ENCODE measurements at regions not wholly inside any gene's neighbourhood (a gene's known extent, or its start where the extent isn't known, plus 50 kb on each side); places are given as distances from the start of the nearest gene placed in this dataset.

GRCh38 chrX:10083809-10084208, 73.0 kb upstream of the CLCN4 start:
- no peaks in the 10 kb centered on the region for H3K27me3 ChIP-seq
- peaks cover 23% of the 10 kb centered on the region for H3K4me1 ChIP-seq
- H3K9me3 ChIP-seq = no peaks in the 10 kb centered on the region
- TF ChIP-seq POLR2AphosphoS5 (IDR thresholded peaks at IDR 0.05; ENCODE audit: insufficient read depth in 1 of 2, low read depth in 1 of 2) = no peak
- no peak for TF ChIP-seq POLR2A (IDR thresholded peaks at IDR 0.05)
- TF ChIP-seq CTCF (IDR thresholded peaks at IDR 0.05) = no peak
- H3K27ac ChIP-seq = peak overlapping the region; percentile 71
- H3K36me3 ChIP-seq = peaks cover 0 to 4% of the 10 kb centered on the region in 2 donors
- intact Hi-C loops (cut with DNase I) = no loop called here
- no peak overlapping the region for H3K4me3 ChIP-seq
- DNase-seq (ENCODE audit: extremely low spot score in 2 of 2) = no peak

- Histone ChIP-seq H3K36me3 (no peaks in the 10 kb centered on the region), H3K9me3 (no peaks in the 10 kb centered on the region), H3K4me3 (no peak overlapping the region), H3K27me3 (no peaks in the 10 kb centered on the region), H3K27ac (no peak overlapping the region), H3K4me1 (peaks cover 33% of the 10 kb centered on the region)
- TF ChIP-seq CTCF (IDR thresholded peaks at IDR 0.05) = no peak
- no peak for TF ChIP-seq POLR2A (IDR thresholded peaks at IDR 0.05)
- no peak for TF ChIP-seq POLR2AphosphoS5 (IDR thresholded peaks at IDR 0.05; ENCODE audit: insufficient read depth in 1 of 2, low read depth in 1 of 2)
- intact Hi-C loops (cut with DNase I) = no loop called here
- no peak for DNase-seq (ENCODE audit: extremely low spot score in 2 of 2)
Observed at GRCh38 chrX:10085223-10085622, 71.6 kb upstream of the CLCN4 start.

- DNase-seq (ENCODE audit: extremely low spot score in 2 of 2) = no peak
- intact Hi-C loops (cut with DNase I) = no loop called here
Observed at GRCh38 chrX:10086676-10087075, 70.1 kb upstream of the CLCN4 start.

GRCh38 chrX:10087391-10087790, 69.4 kb upstream of the CLCN4 start:
- no peaks in the 10 kb centered on the region for H3K27me3 ChIP-seq
- peaks cover 0 to 4% of the 10 kb centered on the region in 2 donors for H3K36me3 ChIP-seq
- no peak for DNase-seq (ENCODE audit: extremely low spot score in 2 of 2)
- no peaks in the 10 kb centered on the region for H3K9me3 ChIP-seq
- no peak overlapping the region for H3K4me3 ChIP-seq
- peaks cover 30% of the 10 kb centered on the region for H3K4me1 ChIP-seq
- H3K27ac ChIP-seq = no peak overlapping the region
- no peak for TF ChIP-seq POLR2AphosphoS5 (IDR thresholded peaks at IDR 0.05; ENCODE audit: insufficient read depth in 1 of 2, low read depth in 1 of 2)
- no peak for TF ChIP-seq CTCF (IDR thresholded peaks at IDR 0.05)
- TF ChIP-seq POLR2A (IDR thresholded peaks at IDR 0.05) = no peak
- intact Hi-C loops (cut with DNase I) = no loop called here

More at GRCh38 chrX:10086676-10087075, 70.1 kb upstream of the CLCN4 start:
- H3K27me3 ChIP-seq = no peaks in the 10 kb centered on the region
- H3K27ac ChIP-seq = no peak overlapping the region
- peaks cover 33% of the 10 kb centered on the region for H3K4me1 ChIP-seq
- TF ChIP-seq CTCF (IDR thresholded peaks at IDR 0.05) (no peak), POLR2A (IDR thresholded peaks at IDR 0.05) (no peak), POLR2AphosphoS5 (IDR thresholded peaks at IDR 0.05; ENCODE audit: insufficient read depth in 1 of 2, low read depth in 1 of 2) (no peak)
- no peak overlapping the region for H3K4me3 ChIP-seq
- H3K36me3 ChIP-seq = no peaks in the 10 kb centered on the region
- no peaks in the 10 kb centered on the region for H3K9me3 ChIP-seq

DNA sequence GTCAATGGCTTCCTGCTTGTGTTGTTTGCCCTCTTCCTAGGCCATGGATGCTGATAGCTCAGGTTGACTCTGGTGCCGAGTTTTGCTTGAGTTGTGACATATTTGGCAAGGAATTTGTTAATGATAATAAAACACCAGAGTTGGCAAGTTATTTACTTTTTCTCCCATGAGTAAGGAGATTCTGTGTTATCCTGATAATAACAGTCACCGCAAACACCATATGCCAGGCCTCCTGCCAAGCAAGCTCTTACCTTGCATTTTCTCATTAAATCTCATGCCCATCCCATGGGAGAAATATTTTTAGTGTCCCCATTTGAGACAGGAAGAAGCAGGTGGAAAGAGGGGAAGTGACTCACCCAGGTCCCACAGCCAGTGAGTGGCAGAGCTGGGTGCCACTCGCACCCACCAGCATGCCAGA, 67.4 kb upstream of the CLCN4 start:
- Histone ChIP-seq H3K4me3 (no peak overlapping the region), H3K27me3 (no peaks in the 10 kb centered on the region), H3K27ac (no peak overlapping the region), H3K9me3 (no peaks in the 10 kb centered on the region), H3K4me1 (peaks cover 12% of the 10 kb centered on the region), H3K36me3 (peaks cover 0 to 4% of the 10 kb centered on the region in 2 donors)
- TF ChIP-seq POLR2AphosphoS5 (IDR thresholded peaks at IDR 0.05; ENCODE audit: insufficient read depth in 1 of 2, low read depth in 1 of 2) (no peak), CTCF (IDR thresholded peaks at IDR 0.05) (no peak), POLR2A (IDR thresholded peaks at IDR 0.05) (no peak)
- intact Hi-C loops (cut with DNase I) = no loop called here
- no peak for DNase-seq (ENCODE audit: extremely low spot score in 2 of 2)
